ENCODE measurements at regions not wholly inside any gene's neighbourhood (a gene's known extent, or its start where the extent isn't known, plus 50 kb on each side); places are given as distances from the start of the nearest gene placed in this dataset.

- H3K36me3 ChIP-seq (replicated peaks; ENCODE audit: low read depth, low read length), result no peaks in the 10 kb centered on the region
- H3K27me3 ChIP-seq (ENCODE audit: low read depth, low read length), result no peaks in the 10 kb centered on the region
- H3K4me1 ChIP-seq (ENCODE audit: low read length), result no peaks in the 10 kb centered on the region
- no peak overlapping the region for H3K4me3 ChIP-seq (ENCODE audit: low read length)
- TF ChIP-seq CTCF (IDR thresholded peaks at IDR 0.05; ENCODE audit: low read depth, low read length) (no peak), EZH2phosphoT487 (IDR thresholded peaks at IDR 0.05; ENCODE audit: low read depth) (no peak)
- H3K9ac ChIP-seq (ENCODE audit: low read length), result no peak overlapping the region
- H3K4me2 ChIP-seq (ENCODE audit: low read length), result no peak overlapping the region
- no peaks in the 10 kb centered on the region for H3K79me2 ChIP-seq (ENCODE audit: low read length)
- no peaks in the 10 kb centered on the region for H4K20me1 ChIP-seq (ENCODE audit: insufficient read depth, low read length)
- no peak overlapping the region for H3K27ac ChIP-seq (ENCODE audit: low read length)
- H2AFZ ChIP-seq (ENCODE audit: low read depth, low read length), result no peak overlapping the region
- H3K9me3 ChIP-seq (ENCODE audit: insufficient read depth, low read length), result no peaks in the 10 kb centered on the region
Measured at GRCh38 chr11:69869311-69869939, 50.2 kb upstream of the FGF3 start.

- no peaks in the 10 kb centered on the region for H3K9me3 ChIP-seq (ENCODE audit: insufficient read depth, low read length)
- no peak overlapping the region for H3K4me3 ChIP-seq (ENCODE audit: low read length)
- H3K36me3 ChIP-seq (replicated peaks; ENCODE audit: low read depth, low read length), result no peaks in the 10 kb centered on the region
- no peak overlapping the region for H3K27ac ChIP-seq (ENCODE audit: low read length)
- no peak overlapping the region for H2AFZ ChIP-seq (ENCODE audit: low read depth, low read length)
- H3K4me2 ChIP-seq (ENCODE audit: low read length), result no peak overlapping the region
- no peaks in the 10 kb centered on the region for H4K20me1 ChIP-seq (ENCODE audit: insufficient read depth, low read length)
- no peaks in the 10 kb centered on the region for H3K79me2 ChIP-seq (ENCODE audit: low read length)
- no peak overlapping the region for H3K9ac ChIP-seq (ENCODE audit: low read length)
- H3K27me3 ChIP-seq (ENCODE audit: low read depth, low read length), result no peaks in the 10 kb centered on the region; the same call in 1 of the 2 replicates
- no peaks in the 10 kb centered on the region for H3K4me1 ChIP-seq (ENCODE audit: low read length)
- TF ChIP-seq EZH2phosphoT487 (IDR thresholded peaks at IDR 0.05; ENCODE audit: low read depth) (no peak), CTCF (IDR thresholded peaks at IDR 0.05; ENCODE audit: low read depth, low read length) (no peak)
Measured at GRCh38 chr11:69870766-69871165, 51.5 kb upstream of the FGF3 start.

GRCh38 chr11:69873166-69874077, 54.2 kb upstream of the FGF3 start:
- Histone ChIP-seq H4K20me1 (ENCODE audit: insufficient read depth, low read length) (no peaks in the 10 kb centered on the region), H3K27ac (ENCODE audit: low read length) (no peak overlapping the region), H3K9me3 (ENCODE audit: insufficient read depth, low read length) (no peaks in the 10 kb centered on the region), H2AFZ (ENCODE audit: low read depth, low read length) (no peak overlapping the region), H3K36me3 (replicated peaks; ENCODE audit: low read depth, low read length) (no peaks in the 10 kb centered on the region), H3K9ac (ENCODE audit: low read length) (no peak overlapping the region), H3K4me3 (ENCODE audit: low read length) (no peak overlapping the region), H3K4me1 (ENCODE audit: low read length) (no peaks in the 10 kb centered on the region), H3K4me2 (ENCODE audit: low read length) (no peak overlapping the region), H3K79me2 (ENCODE audit: low read length) (no peaks in the 10 kb centered on the region), H3K27me3 (ENCODE audit: low read depth, low read length) (peaks cover 7% of the 10 kb centered on the region; the same call in 1 of the 2 replicates)
- TF ChIP-seq CTCF (IDR thresholded peaks at IDR 0.05; ENCODE audit: low read depth, low read length) (no peak), EZH2phosphoT487 (IDR thresholded peaks at IDR 0.05; ENCODE audit: low read depth) (no peak)
